Uterus (tissue), 3 donors: ENCODE measurements at regions not wholly inside any gene's neighbourhood (a gene's known extent, or its start where the extent isn't known, plus 50 kb on each side); places are given as distances from the start of the nearest gene placed in this dataset.

Experiments used
- DNase-seq, 2 donors: peaks; one replicate each; pipeline ENCODE4 v3.0.0-alpha.2; 2019 to 2020
- H3K27ac ChIP-seq, 2 donors: fragments of 200-600 bp; sonication (generic); 1 replicate in 1 of 2; 2 replicates in 1 of 2; pipeline ENCODE4 v1.5.1; 2016 to 2018
- H3K27me3 ChIP-seq, 2 donors: fragments of 200-600 bp; sonication (generic); one replicate each; pipeline ENCODE4 v1.5.1; 2018 to 2019; ENCODE audit warnings: control low read depth in 1 of 2
- H3K36me3 ChIP-seq, 2 donors: fragments of 200-600 bp; sonication (generic); one replicate each; pipeline ENCODE4 v1.5.1; 2019; ENCODE audit warnings: control low read depth in 1 of 2
- H3K4me1 ChIP-seq, 2 donors: fragments of 200-600 bp; sonication (generic); one replicate each; pipeline ENCODE4 v1.5.1; 2018 to 2019; ENCODE audit warnings: control low read depth in 1 of 2
- H3K4me3 ChIP-seq, 2 donors: fragments of 200-600 bp; sonication (generic); 1 replicate in 1 of 2; 2 replicates in 1 of 2; pipeline ENCODE4 v1.5.1; 2018 to 2019; ENCODE audit warnings: mild to moderate bottlenecking in 1 of 2
- H3K9me3 ChIP-seq, 2 donors: fragments of 200-600 bp; sonication (generic); one replicate each; pipeline ENCODE4 v1.5.1; 2019; ENCODE audit warnings: control low read depth in 1 of 2
- POLR2A ChIP-seq, 2 donors: fragments of 450-650 bp; IDR thresholded peaks; one replicate each; pipeline ENCODE4 v1.6.1; 2016; ENCODE audit warnings: antibody characterized with exemption in 2 of 2, mild to moderate bottlenecking in 1 of 2, moderate library complexity in 1 of 2
- intact Hi-C: fragments of 100-400 bp; cut with DNase I; formaldehyde crosslinking; loops from one replicate; pipeline ENCODE4 v1.15.1; 2023; ENCODE audit warnings: low total_unique reads
- TF ChIP-seq, protein P1 (sequence below), 4 experiments: fragments of 200-600 bp in 2 of 4; fragments of 450-650 bp in 2 of 4; sonication (generic) in 2 of 4; IDR thresholded peaks; one replicate each; pipeline ENCODE4 v1.5.1; 2016 to 2019; ENCODE audit warnings: antibody characterized with exemption in 4 of 4, mild to moderate bottlenecking in 2 of 4, moderate library complexity in 1 of 4
- donor health status: DM: yes; HTN: yes; CAD: no.

GRCh38 chr15:91716536-91716935 lies 137.0 kb upstream of the SLCO3A1 start:
- no peaks in the 10 kb centered on the region for H3K27me3 ChIP-seq
- intact Hi-C loops: no loop called here
- H3K27ac ChIP-seq: no peak overlapping the region
- H3K4me3 ChIP-seq: no peak overlapping the region
- no peaks in the 10 kb centered on the region for H3K4me1 ChIP-seq
- H3K9me3 ChIP-seq: no peaks in the 10 kb centered on the region
- DNase-seq: no peak
- no peaks in the 10 kb centered on the region for H3K36me3 ChIP-seq
- TF ChIP-seq, protein P1, sequence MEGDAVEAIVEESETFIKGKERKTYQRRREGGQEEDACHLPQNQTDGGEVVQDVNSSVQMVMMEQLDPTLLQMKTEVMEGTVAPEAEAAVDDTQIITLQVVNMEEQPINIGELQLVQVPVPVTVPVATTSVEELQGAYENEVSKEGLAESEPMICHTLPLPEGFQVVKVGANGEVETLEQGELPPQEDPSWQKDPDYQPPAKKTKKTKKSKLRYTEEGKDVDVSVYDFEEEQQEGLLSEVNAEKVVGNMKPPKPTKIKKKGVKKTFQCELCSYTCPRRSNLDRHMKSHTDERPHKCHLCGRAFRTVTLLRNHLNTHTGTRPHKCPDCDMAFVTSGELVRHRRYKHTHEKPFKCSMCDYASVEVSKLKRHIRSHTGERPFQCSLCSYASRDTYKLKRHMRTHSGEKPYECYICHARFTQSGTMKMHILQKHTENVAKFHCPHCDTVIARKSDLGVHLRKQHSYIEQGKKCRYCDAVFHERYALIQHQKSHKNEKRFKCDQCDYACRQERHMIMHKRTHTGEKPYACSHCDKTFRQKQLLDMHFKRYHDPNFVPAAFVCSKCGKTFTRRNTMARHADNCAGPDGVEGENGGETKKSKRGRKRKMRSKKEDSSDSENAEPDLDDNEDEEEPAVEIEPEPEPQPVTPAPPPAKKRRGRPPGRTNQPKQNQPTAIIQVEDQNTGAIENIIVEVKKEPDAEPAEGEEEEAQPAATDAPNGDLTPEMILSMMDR (IDR thresholded peaks at IDR 0.05): no peak

DNA sequence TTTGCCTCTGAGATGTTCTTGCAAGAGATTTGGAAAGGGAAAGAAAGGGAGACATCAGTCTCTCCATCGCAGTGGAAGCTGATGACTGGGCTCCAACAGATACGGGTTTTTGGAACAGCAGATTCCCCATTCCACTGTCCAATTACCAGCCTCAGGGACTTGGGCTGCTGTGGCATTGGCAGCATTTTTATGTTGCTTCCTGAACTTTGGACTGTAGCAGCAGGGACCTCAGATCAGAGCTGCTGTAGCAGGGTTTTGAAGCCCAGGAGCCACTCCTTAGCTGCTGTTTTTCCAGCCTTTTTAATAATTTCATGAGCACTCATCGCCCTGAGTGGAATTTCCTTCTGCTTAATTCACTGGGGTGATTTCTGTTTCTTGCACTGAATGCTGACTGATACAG lies 135.7 kb upstream of the SLCO3A1 start:
- no peak for TF ChIP-seq POLR2A (IDR thresholded peaks at IDR 0.05)
- TF ChIP-seq, protein P1 (IDR thresholded peaks at IDR 0.05): no peak
- intact Hi-C loops: no loop called here
- Histone ChIP-seq H3K27me3 (no peaks in the 10 kb centered on the region), H3K27ac (no peak overlapping the region), H3K36me3 (no peaks in the 10 kb centered on the region), H3K9me3 (no peaks in the 10 kb centered on the region), H3K4me3 (no peak overlapping the region), H3K4me1 (no peaks in the 10 kb centered on the region)
- DNase-seq: no peak

GRCh38 chr15:91723959-91724358 lies 129.5 kb upstream of the SLCO3A1 start:
- no peak for TF ChIP-seq POLR2A (IDR thresholded peaks at IDR 0.05)
- TF ChIP-seq, protein P1 (IDR thresholded peaks at IDR 0.05): no peak
- Histone ChIP-seq H3K27me3 (no peaks in the 10 kb centered on the region), H3K4me1 (no peaks in the 10 kb centered on the region), H3K27ac (no peak overlapping the region), H3K36me3 (no peaks in the 10 kb centered on the region), H3K4me3 (no peak overlapping the region), H3K9me3 (no peaks in the 10 kb centered on the region)
- DNase-seq: no peak
- intact Hi-C loops: no loop called here

- DNase-seq: no peak
- Histone ChIP-seq H3K27me3 (no peaks in the 10 kb centered on the region), H3K4me3 (no peak overlapping the region), H3K36me3 (no peaks in the 10 kb centered on the region), H3K4me1 (no peaks in the 10 kb centered on the region), H3K27ac (no peak overlapping the region), H3K9me3 (no peaks in the 10 kb centered on the region)
- TF ChIP-seq, protein P1 (IDR thresholded peaks at IDR 0.05): no peak
- no peak for TF ChIP-seq POLR2A (IDR thresholded peaks at IDR 0.05)
- intact Hi-C loops: no loop called here
Observed at GRCh38 chr15:91733661-91734060, 119.8 kb upstream of the SLCO3A1 start.

GRCh38 chr15:91737151-91737818 lies 116.2 kb upstream of the SLCO3A1 start:
- no peak overlapping the region for H3K27ac ChIP-seq
- DNase-seq: no peak
- no peaks in the 10 kb centered on the region for H3K27me3 ChIP-seq
- TF ChIP-seq POLR2A (IDR thresholded peaks at IDR 0.05): no peak
- TF ChIP-seq, protein P1 (IDR thresholded peaks at IDR 0.05): no peak
- no peaks in the 10 kb centered on the region for H3K9me3 ChIP-seq
- no peaks in the 10 kb centered on the region for H3K4me1 ChIP-seq
- H3K4me3 ChIP-seq: no peak overlapping the region
- intact Hi-C loops: no loop called here
- no peaks in the 10 kb centered on the region for H3K36me3 ChIP-seq
